HEK293 (cell line): ENCODE measurements at regions not wholly inside any gene's neighbourhood (a gene's known extent, or its start where the extent isn't known, plus 50 kb on each side); places are given as distances from the start of the nearest gene placed in this dataset.

Source experiments
- CTCF ChIA-PET: fragments of 350-600 bp; formaldehyde crosslinking; extraction: SDS; loops from one replicate; lab custom pipeline; 2021; ENCODE audit warnings: antibody characterized with exemption; lab: Yijun Ruan, JAX
- POLR2A ChIA-PET: fragments of 300-600 bp; formaldehyde crosslinking; extraction: SDS; loops from one replicate; lab custom pipeline; 2020; ENCODE audit warnings: antibody characterized with exemption, inconsistent platforms; lab: Yijun Ruan, JAX
- H3K27ac ChIP-seq: fragments of 200-500 bp; sonication (Bioruptor generic); 2 replicates; pipeline ENCODE4 v1.5.1; 2014; ENCODE audit warnings: low read depth, low read length, control low read depth, inconsistent platforms; ENCODE audit errors: extremely low read depth
- H3K36me3 ChIP-seq, 2 experiments: fragments of 200-500 bp in 1 of 2; sonication (Bioruptor generic) in 1 of 2; 1 replicate in 1 of 2; 2 replicates in 1 of 2; pipeline ENCODE4 v1.5.1; 2014 to 2017; ENCODE audit warnings: inconsistent platforms in 2 of 2, low read length in 2 of 2; ENCODE audit not compliant: control insufficient read depth in 2 of 2, insufficient read depth in 1 of 2
- H3K4me1 ChIP-seq: fragments of 200-500 bp; sonication (Bioruptor generic); 2 replicates; pipeline ENCODE4 v1.5.1; 2014; ENCODE audit warnings: mild to moderate bottlenecking, low read length, inconsistent platforms; ENCODE audit not compliant: control insufficient read depth, insufficient read depth
- H3K4me3 ChIP-seq: 2 replicates; pipeline ENCODE4 v1.5.1; 2011; ENCODE audit warnings: low read depth, mild to moderate bottlenecking, control low read depth, low read length, moderate library complexity
- H3K9me3 ChIP-seq: fragments of 200-500 bp; sonication (Bioruptor generic); 2 replicates; pipeline ENCODE4 v1.5.1; 2014; ENCODE audit warnings: low read depth, low read length, inconsistent platforms; ENCODE audit not compliant: control insufficient read depth, insufficient read depth
- BCL11A ChIP-seq: fragments of 450-650 bp; formaldehyde crosslinking; IDR thresholded peaks from 2 replicates; pipeline ENCODE4 v1.5.1; 2016; ENCODE audit warnings: low read depth, missing biosample characterization, missing genetic modification characterization
- BCL11B ChIP-seq: fragments of 450-650 bp; formaldehyde crosslinking; IDR thresholded peaks from 2 replicates; pipeline ENCODE4 v1.5.1; 2016; ENCODE audit warnings: low read depth, missing biosample characterization, missing genetic modification characterization
- GLI2 ChIP-seq: fragments of 450-650 bp; formaldehyde crosslinking; IDR thresholded peaks from 2 replicates; pipeline ENCODE4; 2017; ENCODE audit warnings: missing biosample characterization, missing genetic modification characterization, low read depth, borderline replicate concordance
- HOXD13 ChIP-seq: sonication (generic); formaldehyde crosslinking; IDR thresholded peaks from 2 replicates; pipeline ENCODE4 v1.8.0; 2022; ENCODE audit warnings: missing genetic modification reagents, borderline replicate concordance
- REPIN1 ChIP-seq: fragments of 450-650 bp; formaldehyde crosslinking; IDR thresholded peaks from 2 replicates; pipeline ENCODE4 v1.5.1; 2017; ENCODE audit warnings: missing biosample characterization, missing genetic modification characterization, low read depth
- ZFP69B ChIP-seq: fragments of 450-650 bp; formaldehyde crosslinking; IDR thresholded peaks from 2 replicates; pipeline ENCODE4 v1.5.1; 2016; ENCODE audit warnings: missing biosample characterization, missing genetic modification characterization
- ZNF138 ChIP-seq: fragments of 450-650 bp; formaldehyde crosslinking; IDR thresholded peaks from 2 replicates; pipeline ENCODE4 v1.5.1; 2016; ENCODE audit warnings: missing biosample characterization, missing genetic modification characterization, borderline replicate concordance
- ZNF19 ChIP-seq: fragments of 450-650 bp; formaldehyde crosslinking; IDR thresholded peaks from 2 replicates; pipeline ENCODE4; 2016; ENCODE audit warnings: missing biosample characterization, missing genetic modification characterization, low read depth
- ZNF221 ChIP-seq: fragments of 450-650 bp; formaldehyde crosslinking; IDR thresholded peaks from 2 replicates; pipeline ENCODE4 v1.5.1; 2017; ENCODE audit warnings: missing biosample characterization, missing genetic modification characterization, borderline replicate concordance
- ZNF354C ChIP-seq: fragments of 450-650 bp; formaldehyde crosslinking; IDR thresholded peaks from 2 replicates; pipeline ENCODE4 v1.5.1; 2016; ENCODE audit warnings: missing biosample characterization, missing genetic modification characterization, low read depth, borderline replicate concordance
- ZNF548 ChIP-seq: fragments of 450-650 bp; formaldehyde crosslinking; IDR thresholded peaks from 2 replicates; pipeline ENCODE4 v1.5.1; 2016; ENCODE audit warnings: missing biosample characterization, missing genetic modification characterization
- ZNF558 ChIP-seq: fragments of 450-650 bp; formaldehyde crosslinking; IDR thresholded peaks from 2 replicates; pipeline ENCODE4 v1.5.1; 2016; ENCODE audit warnings: missing biosample characterization, missing genetic modification characterization
- ZNF596 ChIP-seq: fragments of 450-650 bp; IDR thresholded peaks from 2 replicates; pipeline ENCODE4 v1.5.0; 2018; ENCODE audit warnings: missing biosample characterization, mild to moderate bottlenecking, missing genetic modification characterization, moderate library complexity
- ZNF626 ChIP-seq: fragments of 450-650 bp; sonication (Bioruptor Pico); formaldehyde crosslinking; IDR thresholded peaks from 2 replicates; pipeline ENCODE4 v1.5.1; 2018; ENCODE audit warnings: missing biosample characterization, missing genetic modification characterization, inconsistent platforms
- TF ChIP-seq, protein P1 (sequence below): fragments of 450-650 bp; formaldehyde crosslinking; conservative IDR thresholded peaks from 2 replicates; pipeline ENCODE4 v1.5.1; 2016; ENCODE audit warnings: low read depth, missing biosample characterization, missing genetic modification characterization
- TF ChIP-seq, protein P2 (sequence below): fragments of 450-650 bp; formaldehyde crosslinking; IDR thresholded peaks from 2 replicates; pipeline ENCODE4 v1.5.1; 2016; ENCODE audit warnings: missing biosample characterization, missing genetic modification characterization
- TF ChIP-seq, protein P3 (sequence below): fragments of 450-650 bp; formaldehyde crosslinking; IDR thresholded peaks from 2 replicates; pipeline ENCODE4 v1.5.1; 2016; ENCODE audit warnings: missing biosample characterization, missing genetic modification characterization
- TF ChIP-seq, protein P4 (sequence below): fragments of 450-650 bp; formaldehyde crosslinking; IDR thresholded peaks from 2 replicates; pipeline ENCODE4 v1.5.1; 2016; ENCODE audit warnings: missing biosample characterization, missing genetic modification characterization
- TF ChIP-seq, protein P5 (sequence below): fragments of 450-650 bp; formaldehyde crosslinking; IDR thresholded peaks from 2 replicates; pipeline ENCODE4 v1.5.1; 2016; ENCODE audit warnings: missing biosample characterization, missing genetic modification characterization
- TF ChIP-seq, protein P6 (sequence below): fragments of 450-650 bp; formaldehyde crosslinking; IDR thresholded peaks from 2 replicates; pipeline ENCODE4 v1.5.1; 2016; ENCODE audit warnings: missing biosample characterization, missing genetic modification characterization
- TF ChIP-seq, protein P7 (sequence below): fragments of 450-650 bp; formaldehyde crosslinking; IDR thresholded peaks from 2 replicates; pipeline ENCODE4 v1.5.1; 2016; ENCODE audit warnings: missing biosample characterization, missing genetic modification characterization
- TF ChIP-seq, protein P8 (sequence below): fragments of 450-650 bp; formaldehyde crosslinking; IDR thresholded peaks from 2 replicates; pipeline ENCODE4 v1.5.1; 2016; ENCODE audit warnings: missing biosample characterization, missing genetic modification characterization

DNA sequence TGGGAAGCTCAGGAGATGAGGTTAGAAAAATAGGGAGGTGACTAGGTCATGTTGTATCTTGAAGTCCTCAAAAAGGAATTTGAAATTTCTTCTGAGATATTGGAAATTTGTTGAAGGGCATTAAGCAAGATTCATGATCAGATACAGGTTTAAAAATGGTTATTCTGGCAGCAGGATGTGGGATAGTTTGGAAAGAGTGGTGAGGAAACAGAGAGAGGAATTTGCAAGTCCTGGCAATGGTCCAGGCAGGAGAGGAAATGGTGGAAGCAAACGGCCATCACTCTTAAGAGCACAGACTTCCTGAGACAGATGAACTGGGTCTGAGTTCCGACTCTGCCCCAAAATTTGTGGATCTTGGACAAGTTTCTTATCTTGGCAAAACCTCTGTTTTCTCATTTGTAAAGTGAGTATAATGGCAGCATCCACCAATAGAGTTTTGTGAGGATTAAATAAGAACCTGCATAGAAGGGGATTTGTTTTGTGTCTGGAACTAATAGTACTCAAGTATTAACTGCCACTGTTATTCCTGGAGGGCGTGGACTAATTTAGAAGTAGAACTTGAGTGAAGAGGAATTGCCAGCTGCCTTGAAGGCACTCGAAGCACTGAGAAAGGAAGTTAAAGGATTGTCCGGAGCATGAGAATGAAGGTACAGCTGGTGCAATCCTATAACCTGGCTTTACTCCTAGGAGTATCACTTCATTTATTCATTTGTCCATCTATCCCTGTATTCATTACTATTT, 99.6 kb downstream of the CCNA1 start (continued):
- TF ChIP-seq, protein P1, sequence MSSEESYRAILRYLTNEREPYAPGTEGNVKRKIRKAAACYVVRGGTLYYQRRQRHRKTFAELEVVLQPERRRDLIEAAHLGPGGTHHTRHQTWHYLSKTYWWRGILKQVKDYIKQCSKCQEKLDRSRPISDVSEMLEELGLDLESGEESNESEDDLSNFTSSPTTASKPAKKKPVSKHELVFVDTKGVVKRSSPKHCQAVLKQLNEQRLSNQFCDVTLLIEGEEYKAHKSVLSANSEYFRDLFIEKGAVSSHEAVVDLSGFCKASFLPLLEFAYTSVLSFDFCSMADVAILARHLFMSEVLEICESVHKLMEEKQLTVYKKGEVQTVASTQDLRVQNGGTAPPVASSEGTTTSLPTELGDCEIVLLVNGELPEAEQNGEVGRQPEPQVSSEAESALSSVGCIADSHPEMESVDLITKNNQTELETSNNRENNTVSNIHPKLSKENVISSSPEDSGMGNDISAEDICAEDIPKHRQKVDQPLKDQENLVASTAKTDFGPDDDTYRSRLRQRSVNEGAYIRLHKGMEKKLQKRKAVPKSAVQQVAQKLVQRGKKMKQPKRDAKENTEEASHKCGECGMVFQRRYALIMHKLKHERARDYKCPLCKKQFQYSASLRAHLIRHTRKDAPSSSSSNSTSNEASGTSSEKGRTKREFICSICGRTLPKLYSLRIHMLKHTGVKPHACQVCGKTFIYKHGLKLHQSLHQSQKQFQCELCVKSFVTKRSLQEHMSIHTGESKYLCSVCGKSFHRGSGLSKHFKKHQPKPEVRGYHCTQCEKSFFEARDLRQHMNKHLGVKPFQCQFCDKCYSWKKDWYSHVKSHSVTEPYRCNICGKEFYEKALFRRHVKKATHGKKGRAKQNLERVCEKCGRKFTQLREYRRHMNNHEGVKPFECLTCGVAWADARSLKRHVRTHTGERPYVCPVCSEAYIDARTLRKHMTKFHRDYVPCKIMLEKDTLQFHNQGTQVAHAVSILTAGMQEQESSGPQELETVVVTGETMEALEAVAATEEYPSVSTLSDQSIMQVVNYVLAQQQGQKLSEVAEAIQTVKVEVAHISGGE (tag by site-specific recombination): no peak
- TF ChIP-seq ZNF626: no peak
- TF ChIP-seq, protein P2, sequence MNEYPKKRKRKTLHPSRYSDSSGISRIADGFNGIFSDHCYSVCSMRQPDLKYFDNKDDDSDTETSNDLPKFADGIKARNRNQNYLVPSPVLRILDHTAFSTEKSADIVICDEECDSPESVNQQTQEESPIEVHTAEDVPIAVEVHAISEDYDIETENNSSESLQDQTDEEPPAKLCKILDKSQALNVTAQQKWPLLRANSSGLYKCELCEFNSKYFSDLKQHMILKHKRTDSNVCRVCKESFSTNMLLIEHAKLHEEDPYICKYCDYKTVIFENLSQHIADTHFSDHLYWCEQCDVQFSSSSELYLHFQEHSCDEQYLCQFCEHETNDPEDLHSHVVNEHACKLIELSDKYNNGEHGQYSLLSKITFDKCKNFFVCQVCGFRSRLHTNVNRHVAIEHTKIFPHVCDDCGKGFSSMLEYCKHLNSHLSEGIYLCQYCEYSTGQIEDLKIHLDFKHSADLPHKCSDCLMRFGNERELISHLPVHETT (tag by site-specific recombination): no peak
- TF ChIP-seq BCL11B (tag by site-specific recombination): no peak
- TF ChIP-seq ZNF548 (tag by site-specific recombination): no peak
- TF ChIP-seq, protein P3, sequence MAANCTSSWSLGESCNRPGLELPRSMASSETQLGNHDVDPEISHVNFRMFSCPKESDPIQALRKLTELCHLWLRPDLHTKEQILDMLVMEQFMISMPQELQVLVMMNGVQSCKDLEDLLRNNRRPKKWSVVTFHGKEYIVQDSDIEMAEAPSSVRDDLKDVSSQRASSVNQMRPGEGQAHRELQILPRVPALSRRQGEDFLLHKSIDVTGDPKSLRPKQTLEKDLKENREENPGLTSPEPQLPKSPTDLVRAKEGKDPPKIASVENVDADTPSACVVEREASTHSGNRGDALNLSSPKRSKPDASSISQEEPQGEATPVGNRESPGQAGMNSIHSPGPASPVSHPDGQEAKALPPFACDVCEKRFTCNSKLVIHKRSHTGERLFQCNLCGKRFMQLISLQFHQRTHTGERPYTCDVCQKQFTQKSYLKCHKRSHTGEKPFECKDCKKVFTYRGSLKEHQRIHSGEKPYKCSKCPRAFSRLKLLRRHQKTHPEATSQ: no peak
- TF ChIP-seq REPIN1 (tag by site-specific recombination): no peak
- TF ChIP-seq, protein P4, sequence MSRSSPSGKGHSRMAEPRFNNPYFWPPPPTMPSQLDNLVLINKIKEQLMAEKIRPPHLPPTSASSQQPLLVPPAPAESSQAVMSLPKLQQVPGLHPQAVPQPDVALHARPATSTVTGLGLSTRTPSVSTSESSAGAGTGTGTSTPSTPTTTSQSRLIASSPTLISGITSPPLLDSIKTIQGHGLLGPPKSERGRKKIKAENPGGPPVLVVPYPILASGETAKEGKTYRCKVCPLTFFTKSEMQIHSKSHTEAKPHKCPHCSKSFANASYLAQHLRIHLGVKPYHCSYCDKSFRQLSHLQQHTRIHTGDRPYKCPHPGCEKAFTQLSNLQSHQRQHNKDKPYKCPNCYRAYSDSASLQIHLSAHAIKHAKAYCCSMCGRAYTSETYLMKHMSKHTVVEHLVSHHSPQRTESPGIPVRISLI (tag by site-specific recombination): no peak
- TF ChIP-seq, protein P5, sequence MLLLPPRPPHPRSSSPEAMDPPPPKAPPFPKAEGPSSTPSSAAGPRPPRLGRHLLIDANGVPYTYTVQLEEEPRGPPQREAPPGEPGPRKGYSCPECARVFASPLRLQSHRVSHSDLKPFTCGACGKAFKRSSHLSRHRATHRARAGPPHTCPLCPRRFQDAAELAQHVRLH: no peak
- TF ChIP-seq, protein P6, sequence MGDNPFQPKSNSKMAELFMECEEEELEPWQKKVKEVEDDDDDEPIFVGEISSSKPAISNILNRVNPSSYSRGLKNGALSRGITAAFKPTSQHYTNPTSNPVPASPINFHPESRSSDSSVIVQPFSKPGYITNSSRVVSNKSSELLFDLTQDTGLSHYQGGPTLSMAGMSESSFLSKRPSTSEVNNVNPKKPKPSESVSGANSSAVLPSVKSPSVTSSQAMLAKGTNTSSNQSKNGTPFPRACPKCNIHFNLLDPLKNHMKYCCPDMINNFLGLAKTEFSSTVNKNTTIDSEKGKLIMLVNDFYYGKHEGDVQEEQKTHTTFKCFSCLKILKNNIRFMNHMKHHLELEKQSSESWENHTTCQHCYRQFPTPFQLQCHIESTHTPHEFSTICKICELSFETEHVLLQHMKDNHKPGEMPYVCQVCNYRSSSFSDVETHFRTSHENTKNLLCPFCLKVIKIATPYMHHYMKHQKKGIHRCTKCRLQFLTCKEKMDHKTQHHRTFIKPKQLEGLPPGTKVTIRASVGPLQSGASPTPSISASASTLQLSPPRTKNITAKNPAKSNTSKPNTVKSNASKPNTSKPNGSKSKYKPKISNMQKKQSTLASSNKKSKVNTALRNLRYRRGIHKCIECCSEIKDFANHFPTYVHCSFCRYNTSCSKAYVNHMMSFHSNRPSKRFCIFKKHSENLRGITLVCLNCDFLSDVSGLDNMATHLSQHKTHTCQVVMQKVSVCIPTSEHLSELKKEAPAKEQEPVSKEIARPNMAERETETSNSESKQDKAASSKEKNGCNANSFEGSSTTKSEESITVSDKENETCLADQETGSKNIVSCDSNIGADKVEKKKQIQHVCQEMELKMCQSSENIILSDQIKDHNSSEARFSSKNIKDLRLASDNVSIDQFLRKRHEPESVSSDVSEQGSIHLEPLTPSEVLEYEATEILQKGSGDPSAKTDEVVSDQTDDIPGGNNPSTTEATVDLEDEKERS: no peak
- no peak for TF ChIP-seq HOXD13 (CRISPR knock-in tag)

DNA sequence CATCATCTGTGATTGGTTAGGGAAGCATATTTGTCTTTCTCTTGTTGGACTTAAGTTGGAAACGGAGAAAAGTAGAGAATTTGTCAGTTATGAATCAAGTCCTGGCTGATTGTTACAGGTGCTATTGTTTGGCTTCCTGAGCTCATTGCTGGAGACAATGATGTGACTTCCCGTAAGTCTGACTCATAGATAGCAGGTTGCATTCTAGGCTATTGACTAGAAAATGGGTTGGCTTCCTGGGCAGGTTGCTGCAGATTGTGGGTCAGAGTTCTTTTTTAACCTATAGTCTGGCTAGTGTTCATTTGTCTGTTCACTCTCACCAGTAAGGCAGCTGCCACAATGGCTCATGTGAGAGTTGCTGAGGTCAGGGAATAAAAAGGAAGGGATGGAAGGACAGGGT, 101.5 kb downstream of the CCNA1 start:
- no peaks in the 10 kb centered on the region for H3K9me3 ChIP-seq
- CTCF ChIA-PET: no interaction called here
- H3K4me1 ChIP-seq: no peaks in the 10 kb centered on the region
- no peak overlapping the region for H3K4me3 ChIP-seq
- H3K27ac ChIP-seq: no peak overlapping the region
- H3K36me3 ChIP-seq: no peaks in the 10 kb centered on the region
- POLR2A ChIA-PET: no interaction called here
- TF ChIP-seq ZNF138 (no peak), ZNF596 (tag by site-specific recombination) (no peak), ZNF558 (tag by site-specific recombination) (no peak), ZNF19 (tag by site-specific recombination) (no peak), GLI2 (tag by site-specific recombination) (no peak), ZNF221 (tag by site-specific recombination) (no peak), BCL11A (tag by site-specific recombination) (no peak), ZNF354C (no peak), ZFP69B (tag by site-specific recombination) (no peak)
- TF ChIP-seq, protein P7, sequence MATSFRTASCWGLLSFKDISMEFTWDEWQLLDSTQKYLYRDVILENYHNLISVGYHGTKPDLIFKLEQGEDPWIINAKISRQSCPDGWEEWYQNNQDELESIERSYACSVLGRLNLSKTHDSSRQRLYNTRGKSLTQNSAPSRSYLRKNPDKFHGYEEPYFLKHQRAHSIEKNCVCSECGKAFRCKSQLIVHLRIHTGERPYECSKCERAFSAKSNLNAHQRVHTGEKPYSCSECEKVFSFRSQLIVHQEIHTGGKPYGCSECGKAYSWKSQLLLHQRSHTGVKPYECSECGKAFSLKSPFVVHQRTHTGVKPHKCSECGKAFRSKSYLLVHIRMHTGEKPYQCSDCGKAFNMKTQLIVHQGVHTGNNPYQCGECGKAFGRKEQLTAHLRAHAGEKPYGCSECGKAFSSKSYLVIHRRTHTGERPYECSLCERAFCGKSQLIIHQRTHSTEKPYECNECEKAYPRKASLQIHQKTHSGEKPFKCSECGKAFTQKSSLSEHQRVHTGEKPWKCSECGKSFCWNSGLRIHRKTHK (tag by site-specific recombination): no peak
- TF ChIP-seq, protein P8, sequence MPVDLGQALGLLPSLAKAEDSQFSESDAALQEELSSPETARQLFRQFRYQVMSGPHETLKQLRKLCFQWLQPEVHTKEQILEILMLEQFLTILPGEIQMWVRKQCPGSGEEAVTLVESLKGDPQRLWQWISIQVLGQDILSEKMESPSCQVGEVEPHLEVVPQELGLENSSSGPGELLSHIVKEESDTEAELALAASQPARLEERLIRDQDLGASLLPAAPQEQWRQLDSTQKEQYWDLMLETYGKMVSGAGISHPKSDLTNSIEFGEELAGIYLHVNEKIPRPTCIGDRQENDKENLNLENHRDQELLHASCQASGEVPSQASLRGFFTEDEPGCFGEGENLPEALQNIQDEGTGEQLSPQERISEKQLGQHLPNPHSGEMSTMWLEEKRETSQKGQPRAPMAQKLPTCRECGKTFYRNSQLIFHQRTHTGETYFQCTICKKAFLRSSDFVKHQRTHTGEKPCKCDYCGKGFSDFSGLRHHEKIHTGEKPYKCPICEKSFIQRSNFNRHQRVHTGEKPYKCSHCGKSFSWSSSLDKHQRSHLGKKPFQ (tag by site-specific recombination): no peak
